HEK293 (cell line): ENCODE measurements at regions not wholly inside any gene's neighbourhood (a gene's known extent, or its start where the extent isn't known, plus 50 kb on each side); places are given as distances from the start of the nearest gene placed in this dataset.

Experiments
- CTCF ChIA-PET: fragments of 350-600 bp; formaldehyde crosslinking; extraction: SDS; loops from one replicate; lab custom pipeline; 2021; ENCODE audit warnings: antibody characterized with exemption; lab: Yijun Ruan, JAX
- POLR2A ChIA-PET: fragments of 300-600 bp; formaldehyde crosslinking; extraction: SDS; loops from one replicate; lab custom pipeline; 2020; ENCODE audit warnings: antibody characterized with exemption, inconsistent platforms; lab: Yijun Ruan, JAX
- H3K27ac ChIP-seq: fragments of 200-500 bp; sonication (Bioruptor generic); 2 replicates; pipeline ENCODE4 v1.5.1; 2014; ENCODE audit warnings: low read depth, low read length, control low read depth, inconsistent platforms; ENCODE audit errors: extremely low read depth
- H3K36me3 ChIP-seq, 2 experiments: fragments of 200-500 bp in 1 of 2; sonication (Bioruptor generic) in 1 of 2; 1 replicate in 1 of 2; 2 replicates in 1 of 2; pipeline ENCODE4 v1.5.1; 2014 to 2017; ENCODE audit warnings: inconsistent platforms in 2 of 2, low read length in 2 of 2; ENCODE audit not compliant: control insufficient read depth in 2 of 2, insufficient read depth in 1 of 2
- H3K4me1 ChIP-seq: fragments of 200-500 bp; sonication (Bioruptor generic); 2 replicates; pipeline ENCODE4 v1.5.1; 2014; ENCODE audit warnings: mild to moderate bottlenecking, low read length, inconsistent platforms; ENCODE audit not compliant: control insufficient read depth, insufficient read depth
- H3K4me3 ChIP-seq: 2 replicates; pipeline ENCODE4 v1.5.1; 2011; ENCODE audit warnings: low read depth, mild to moderate bottlenecking, control low read depth, low read length, moderate library complexity
- H3K9me3 ChIP-seq: fragments of 200-500 bp; sonication (Bioruptor generic); 2 replicates; pipeline ENCODE4 v1.5.1; 2014; ENCODE audit warnings: low read depth, low read length, inconsistent platforms; ENCODE audit not compliant: control insufficient read depth, insufficient read depth
- HOXD13 ChIP-seq: sonication (generic); formaldehyde crosslinking; IDR thresholded peaks from 2 replicates; pipeline ENCODE4 v1.8.0; 2022; ENCODE audit warnings: missing genetic modification reagents, borderline replicate concordance
- OSR2 ChIP-seq: fragments of 450-650 bp; formaldehyde crosslinking; IDR thresholded peaks from 2 replicates; pipeline ENCODE4 v1.5.1; 2016; ENCODE audit warnings: missing biosample characterization, missing genetic modification characterization
- SALL2 ChIP-seq: fragments of 450-650 bp; formaldehyde crosslinking; IDR thresholded peaks from 2 replicates; pipeline ENCODE4 v1.5.0; 2017; ENCODE audit warnings: missing biosample characterization, mild to moderate bottlenecking, missing genetic modification characterization, borderline replicate concordance
- SCRT2 ChIP-seq: fragments of 450-650 bp; formaldehyde crosslinking; IDR thresholded peaks from 2 replicates; pipeline ENCODE4 v1.5.1; 2016; ENCODE audit warnings: missing biosample characterization, missing genetic modification characterization
- ZBTB1 ChIP-seq: fragments of 450-650 bp; formaldehyde crosslinking; IDR thresholded peaks from 2 replicates; pipeline ENCODE4 v1.5.1; 2016; ENCODE audit warnings: missing biosample characterization, missing genetic modification characterization
- ZNF140 ChIP-seq: fragments of 450-650 bp; formaldehyde crosslinking; IDR thresholded peaks from 2 replicates; pipeline ENCODE4 v1.5.1; 2016; ENCODE audit warnings: missing biosample characterization, missing genetic modification characterization
- ZNF391 ChIP-seq: fragments of 450-650 bp; formaldehyde crosslinking; IDR thresholded peaks from 2 replicates; pipeline ENCODE4 v1.5.1; 2016; ENCODE audit warnings: low read depth, missing biosample characterization, missing genetic modification characterization, borderline replicate concordance
- ZNF518A ChIP-seq: fragments of 450-650 bp; formaldehyde crosslinking; conservative IDR thresholded peaks from 2 replicates; pipeline ENCODE4 v1.5.1; 2016; ENCODE audit warnings: low read depth, missing biosample characterization, missing genetic modification characterization
- ZNF544 ChIP-seq: fragments of 450-650 bp; formaldehyde crosslinking; IDR thresholded peaks from 2 replicates; pipeline ENCODE4 v1.5.0; 2017; ENCODE audit warnings: missing biosample characterization, missing genetic modification characterization
- ZNF596 ChIP-seq: fragments of 450-650 bp; IDR thresholded peaks from 2 replicates; pipeline ENCODE4 v1.5.0; 2018; ENCODE audit warnings: missing biosample characterization, mild to moderate bottlenecking, missing genetic modification characterization, moderate library complexity
- ZNF600 ChIP-seq: fragments of 450-650 bp; formaldehyde crosslinking; IDR thresholded peaks from 2 replicates; pipeline ENCODE4 v1.5.1; 2016; ENCODE audit warnings: missing biosample characterization, missing genetic modification characterization
- ZNF626 ChIP-seq: fragments of 450-650 bp; sonication (Bioruptor Pico); formaldehyde crosslinking; IDR thresholded peaks from 2 replicates; pipeline ENCODE4 v1.5.1; 2018; ENCODE audit warnings: missing biosample characterization, missing genetic modification characterization, inconsistent platforms
- TF ChIP-seq, protein P1 (sequence below): fragments of 450-650 bp; formaldehyde crosslinking; IDR thresholded peaks from 2 replicates; pipeline ENCODE4 v1.5.1; 2016; ENCODE audit warnings: missing biosample characterization, missing genetic modification characterization

DNA sequence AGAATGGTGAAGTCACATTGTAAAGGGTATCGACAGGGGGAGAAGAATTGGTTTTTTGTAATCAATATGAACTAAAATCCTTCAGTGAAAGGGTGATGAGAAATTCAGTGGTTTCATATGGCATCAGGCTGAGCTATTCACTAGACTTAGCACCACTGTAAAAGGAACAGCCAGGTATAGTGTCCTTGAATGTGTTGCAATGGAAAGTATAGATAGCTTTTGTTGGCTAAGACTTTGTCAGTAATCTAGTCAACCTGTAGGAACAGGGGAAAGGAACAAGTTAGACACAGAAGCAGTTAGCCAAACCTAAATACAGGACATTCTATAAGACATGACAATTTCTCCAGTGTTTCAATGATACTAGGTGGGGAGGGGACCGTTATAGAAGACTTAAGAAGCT, 172.6 kb upstream of the MOCS1 start:
- no peak for TF ChIP-seq OSR2 (tag by site-specific recombination)
- TF ChIP-seq, protein P1, sequence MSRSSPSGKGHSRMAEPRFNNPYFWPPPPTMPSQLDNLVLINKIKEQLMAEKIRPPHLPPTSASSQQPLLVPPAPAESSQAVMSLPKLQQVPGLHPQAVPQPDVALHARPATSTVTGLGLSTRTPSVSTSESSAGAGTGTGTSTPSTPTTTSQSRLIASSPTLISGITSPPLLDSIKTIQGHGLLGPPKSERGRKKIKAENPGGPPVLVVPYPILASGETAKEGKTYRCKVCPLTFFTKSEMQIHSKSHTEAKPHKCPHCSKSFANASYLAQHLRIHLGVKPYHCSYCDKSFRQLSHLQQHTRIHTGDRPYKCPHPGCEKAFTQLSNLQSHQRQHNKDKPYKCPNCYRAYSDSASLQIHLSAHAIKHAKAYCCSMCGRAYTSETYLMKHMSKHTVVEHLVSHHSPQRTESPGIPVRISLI (tag by site-specific recombination): no peak
- TF ChIP-seq ZNF600 (tag by site-specific recombination): no peak
- no peak for TF ChIP-seq SALL2 (tag by site-specific recombination)
- TF ChIP-seq ZNF544 (tag by site-specific recombination): no peak
- Histone ChIP-seq H3K4me1 (no peaks in the 10 kb centered on the region), H3K4me3 (no peak overlapping the region), H3K9me3 (no peaks in the 10 kb centered on the region), H3K36me3 (no peaks in the 10 kb centered on the region), H3K27ac (no peak overlapping the region)
- CTCF ChIA-PET: no interaction called here
- POLR2A ChIA-PET: no interaction called here

DNA sequence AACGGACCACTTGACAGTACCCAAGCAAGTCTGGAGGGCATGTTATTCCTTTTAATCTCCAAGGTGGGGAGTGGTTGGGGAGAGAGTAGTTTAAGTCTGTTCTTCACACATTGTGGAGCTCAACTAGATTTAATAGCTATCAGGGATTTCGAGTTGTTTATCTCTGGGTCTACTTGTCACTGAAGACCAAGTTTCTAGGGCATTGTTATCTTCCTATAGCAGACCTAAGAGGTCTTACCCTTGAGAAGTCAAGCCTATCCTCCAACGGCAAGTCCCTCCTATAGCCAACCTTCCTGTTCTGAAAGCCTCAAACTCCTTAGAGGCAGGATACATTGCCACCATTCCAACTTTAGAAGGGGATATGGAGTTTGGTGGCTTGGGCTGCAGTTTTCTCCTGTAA, 164.5 kb upstream of the MOCS1 start:
- H3K9me3 ChIP-seq: no peaks in the 10 kb centered on the region
- no peak for TF ChIP-seq ZNF596 (tag by site-specific recombination)
- TF ChIP-seq, all 188 proteins: peak for 0
- ChIA-PET POLR2A (no interaction called here), CTCF (interaction anchor here (0.6 kb wide), 1 partner anchor 744 kb away, joined by 3 read pairs; no protein-coding TSS in a partner anchor)
- Histone ChIP-seq H3K4me1 (no peaks in the 10 kb centered on the region), H3K27ac (no peak overlapping the region), H3K4me3 (no peak overlapping the region), H3K36me3 (no peaks in the 10 kb centered on the region)

DNA sequence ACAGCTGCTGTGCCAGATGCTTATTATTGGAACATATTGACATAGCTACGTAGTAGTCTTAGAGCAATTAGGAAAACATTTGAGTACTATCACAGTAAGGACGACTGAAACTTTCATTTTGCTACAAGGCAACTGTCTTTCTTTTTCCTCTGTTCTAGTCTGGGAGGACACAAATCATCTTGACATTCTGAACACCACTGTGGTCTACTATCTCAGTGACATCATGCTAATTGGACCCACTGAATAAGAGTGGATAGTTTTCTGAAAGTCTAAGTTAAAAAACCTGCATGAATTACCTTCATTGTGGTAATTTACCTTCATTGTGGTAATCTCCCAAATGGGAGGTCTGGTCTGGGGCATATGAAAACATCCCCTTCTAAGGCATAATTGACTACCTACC, 163.3 kb upstream of the MOCS1 start:
- CTCF ChIA-PET: no interaction called here
- Histone ChIP-seq H3K27ac (no peak overlapping the region), H3K36me3 (no peaks in the 10 kb centered on the region), H3K4me3 (no peak overlapping the region), H3K4me1 (no peaks in the 10 kb centered on the region), H3K9me3 (no peaks in the 10 kb centered on the region)
- POLR2A ChIA-PET: no interaction called here
- no peak for TF ChIP-seq ZNF391
- no peak for TF ChIP-seq ZBTB1 (tag by site-specific recombination)
- no peak for TF ChIP-seq ZNF626 (tag by site-specific recombination)
- TF ChIP-seq ZNF518A: no peak
- TF ChIP-seq HOXD13: no peak

- Histone ChIP-seq H3K36me3 (no peaks in the 10 kb centered on the region), H3K9me3 (no peaks in the 10 kb centered on the region), H3K4me1 (no peaks in the 10 kb centered on the region), H3K4me3 (no peak overlapping the region)
- POLR2A ChIA-PET: no interaction called here
- no peak for TF ChIP-seq SALL2 (tag by site-specific recombination)
- TF ChIP-seq SCRT2 (tag by site-specific recombination): no peak
- TF ChIP-seq ZNF140 (tag by site-specific recombination): no peak
- TF ChIP-seq, all 188 proteins: peak for 0
- no peak overlapping the region for H3K27ac ChIP-seq
- CTCF ChIA-PET: no interaction called here
These were observed 149.1 kb upstream of the MOCS1 start for GRCh38 chr6:40083141-40083920.
